ENCODE measurements at regions not wholly inside any gene's neighbourhood (a gene's known extent, or its start where the extent isn't known, plus 50 kb on each side); places are given as distances from the start of the nearest gene placed in this dataset.

DNA sequence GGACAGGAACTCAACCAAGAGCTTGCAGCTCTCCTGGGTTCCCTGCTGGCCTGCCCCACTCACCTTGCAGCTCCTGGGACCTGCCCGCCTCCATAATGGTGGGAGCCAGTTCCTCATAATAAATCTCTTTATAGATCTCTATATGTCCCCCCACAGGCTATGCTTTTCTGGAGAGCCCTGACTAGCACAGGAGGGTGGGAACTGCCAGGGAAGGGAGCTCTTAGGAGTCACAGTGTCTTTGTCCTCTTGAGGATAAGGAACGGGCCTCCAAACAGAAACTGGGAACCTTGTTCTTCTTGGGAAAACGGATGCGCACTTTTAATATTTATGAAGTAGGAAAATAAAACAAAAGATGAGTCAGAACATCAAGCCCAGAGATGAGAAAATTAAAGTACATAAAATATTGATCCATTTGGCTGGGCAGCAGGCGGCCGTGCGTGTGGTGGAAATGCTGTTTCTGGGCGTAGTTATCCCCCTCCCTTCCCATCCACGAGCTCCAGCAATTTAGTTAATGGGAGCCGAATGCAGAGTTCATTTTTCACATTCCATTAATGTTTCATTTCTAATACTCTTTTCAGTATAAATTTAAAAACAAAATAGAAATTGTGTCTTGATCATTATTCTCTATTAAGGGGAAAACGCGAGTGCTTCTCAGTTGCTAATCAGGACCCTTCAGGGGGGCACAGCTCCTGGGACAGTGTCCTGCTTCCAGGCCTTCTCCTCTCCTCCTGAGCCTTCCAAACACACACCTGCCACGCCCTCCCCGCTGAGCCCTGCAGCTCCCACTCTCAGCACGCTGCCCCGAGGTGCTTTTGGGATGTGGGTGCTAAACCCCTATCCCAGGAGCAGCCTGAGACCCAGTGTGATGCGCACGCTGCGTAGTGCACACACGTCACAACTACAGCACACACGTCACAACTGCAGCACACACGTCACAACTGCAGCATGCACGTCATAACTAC is 323.3 kb upstream of the AJAP1 start:
- Histone ChIP-seq H3K36me3 (no peaks in the 10 kb centered on the region), H3K4me1 (ENCODE audit: control insufficient read depth in 1 of 2, insufficient read depth in 1 of 2, low read depth in 1 of 2, low read length in 1 of 2) (no peaks in the 10 kb centered on the region), H3K27ac (no peak overlapping the region), H3K27me3 (no peaks in the 10 kb centered on the region), H3K4me3 (ENCODE audit: low read depth in 1 of 2, low read length in 1 of 2) (no peak overlapping the region), H3K9me3 (no peaks in the 10 kb centered on the region)
- TF ChIP-seq, protein P1, sequence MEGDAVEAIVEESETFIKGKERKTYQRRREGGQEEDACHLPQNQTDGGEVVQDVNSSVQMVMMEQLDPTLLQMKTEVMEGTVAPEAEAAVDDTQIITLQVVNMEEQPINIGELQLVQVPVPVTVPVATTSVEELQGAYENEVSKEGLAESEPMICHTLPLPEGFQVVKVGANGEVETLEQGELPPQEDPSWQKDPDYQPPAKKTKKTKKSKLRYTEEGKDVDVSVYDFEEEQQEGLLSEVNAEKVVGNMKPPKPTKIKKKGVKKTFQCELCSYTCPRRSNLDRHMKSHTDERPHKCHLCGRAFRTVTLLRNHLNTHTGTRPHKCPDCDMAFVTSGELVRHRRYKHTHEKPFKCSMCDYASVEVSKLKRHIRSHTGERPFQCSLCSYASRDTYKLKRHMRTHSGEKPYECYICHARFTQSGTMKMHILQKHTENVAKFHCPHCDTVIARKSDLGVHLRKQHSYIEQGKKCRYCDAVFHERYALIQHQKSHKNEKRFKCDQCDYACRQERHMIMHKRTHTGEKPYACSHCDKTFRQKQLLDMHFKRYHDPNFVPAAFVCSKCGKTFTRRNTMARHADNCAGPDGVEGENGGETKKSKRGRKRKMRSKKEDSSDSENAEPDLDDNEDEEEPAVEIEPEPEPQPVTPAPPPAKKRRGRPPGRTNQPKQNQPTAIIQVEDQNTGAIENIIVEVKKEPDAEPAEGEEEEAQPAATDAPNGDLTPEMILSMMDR (IDR thresholded peaks at IDR 0.05), result no peak

DNA sequence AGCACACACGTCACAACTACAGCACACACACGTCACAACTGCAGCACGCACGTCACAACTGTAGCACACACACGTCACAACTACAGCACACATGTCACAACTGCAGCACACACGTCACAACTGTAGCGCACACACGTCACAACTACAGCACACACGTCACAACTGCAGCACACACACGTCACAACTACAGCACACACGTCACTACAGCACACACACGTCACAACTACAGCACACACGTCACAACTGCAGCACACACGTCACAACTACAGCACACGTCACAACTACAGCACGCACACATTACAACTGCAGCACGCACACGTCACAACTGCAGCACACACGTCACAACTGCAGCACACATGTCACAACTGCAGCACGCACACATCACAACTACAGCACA is 322.6 kb upstream of the AJAP1 start:
- Histone ChIP-seq H3K4me1 (ENCODE audit: control insufficient read depth in 1 of 2, insufficient read depth in 1 of 2, low read depth in 1 of 2, low read length in 1 of 2) (no peaks in the 10 kb centered on the region), H3K27me3 (no peaks in the 10 kb centered on the region), H3K36me3 (no peaks in the 10 kb centered on the region), H3K27ac (no peak overlapping the region), H3K4me3 (ENCODE audit: low read depth in 1 of 2, low read length in 1 of 2) (no peak overlapping the region), H3K9me3 (no peaks in the 10 kb centered on the region)
- TF ChIP-seq, protein P1 (IDR thresholded peaks at IDR 0.05), result no peak

DNA sequence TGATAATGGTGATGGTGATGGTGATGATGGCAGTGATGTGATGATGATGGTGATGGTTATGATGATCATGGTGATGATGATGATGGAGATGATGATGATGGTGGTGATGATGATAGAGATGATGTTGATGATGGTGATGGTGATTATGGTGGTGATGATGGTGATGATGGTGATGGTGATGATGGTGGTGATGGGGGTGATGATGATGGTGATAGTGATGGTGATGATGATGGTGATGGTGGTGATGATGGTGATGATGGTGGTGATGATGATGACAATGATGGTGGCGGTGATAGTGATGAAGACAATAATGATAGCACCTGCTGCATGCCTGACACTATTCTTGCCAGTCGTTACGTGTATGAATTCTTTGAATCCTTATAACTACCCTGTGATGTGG is 317.9 kb upstream of the AJAP1 start:
- no peaks in the 10 kb centered on the region for H3K27me3 ChIP-seq
- H3K27ac ChIP-seq, result no peak overlapping the region
- no peaks in the 10 kb centered on the region for H3K36me3 ChIP-seq
- no peaks in the 10 kb centered on the region for H3K4me1 ChIP-seq (ENCODE audit: control insufficient read depth in 1 of 2, insufficient read depth in 1 of 2, low read depth in 1 of 2, low read length in 1 of 2)
- H3K4me3 ChIP-seq (ENCODE audit: low read depth in 1 of 2, low read length in 1 of 2), result no peak overlapping the region
- no peaks in the 10 kb centered on the region for H3K9me3 ChIP-seq
- TF ChIP-seq, protein P1 (IDR thresholded peaks at IDR 0.05), result no peak

DNA sequence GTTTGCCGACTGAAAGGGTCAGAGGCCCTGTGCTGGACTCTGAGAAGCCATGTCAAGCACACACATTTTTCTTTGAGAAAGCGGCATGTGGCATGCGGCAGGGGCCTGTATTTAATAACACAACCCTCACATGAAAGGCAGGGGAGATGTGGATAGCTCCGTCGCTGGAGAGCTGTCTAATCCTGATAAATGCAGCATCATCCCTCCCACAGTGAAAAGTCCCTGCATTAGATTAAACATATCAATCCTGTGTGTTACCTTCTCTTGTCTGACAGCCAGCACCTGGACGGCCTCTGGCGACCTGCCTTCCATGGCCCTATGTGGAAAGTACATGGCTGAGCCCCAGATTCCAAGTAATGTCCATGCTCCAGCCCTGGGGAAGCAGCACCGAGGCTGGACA is 313.0 kb upstream of the AJAP1 start:
- Histone ChIP-seq H3K4me3 (ENCODE audit: low read depth in 1 of 2, low read length in 1 of 2) (no peak overlapping the region), H3K9me3 (no peaks in the 10 kb centered on the region), H3K27me3 (no peaks in the 10 kb centered on the region), H3K36me3 (no peaks in the 10 kb centered on the region), H3K27ac (no peak overlapping the region), H3K4me1 (ENCODE audit: control insufficient read depth in 1 of 2, insufficient read depth in 1 of 2, low read depth in 1 of 2, low read length in 1 of 2) (no peaks in the 10 kb centered on the region)
- TF ChIP-seq, protein P1 (IDR thresholded peaks at IDR 0.05), result no peak

DNA sequence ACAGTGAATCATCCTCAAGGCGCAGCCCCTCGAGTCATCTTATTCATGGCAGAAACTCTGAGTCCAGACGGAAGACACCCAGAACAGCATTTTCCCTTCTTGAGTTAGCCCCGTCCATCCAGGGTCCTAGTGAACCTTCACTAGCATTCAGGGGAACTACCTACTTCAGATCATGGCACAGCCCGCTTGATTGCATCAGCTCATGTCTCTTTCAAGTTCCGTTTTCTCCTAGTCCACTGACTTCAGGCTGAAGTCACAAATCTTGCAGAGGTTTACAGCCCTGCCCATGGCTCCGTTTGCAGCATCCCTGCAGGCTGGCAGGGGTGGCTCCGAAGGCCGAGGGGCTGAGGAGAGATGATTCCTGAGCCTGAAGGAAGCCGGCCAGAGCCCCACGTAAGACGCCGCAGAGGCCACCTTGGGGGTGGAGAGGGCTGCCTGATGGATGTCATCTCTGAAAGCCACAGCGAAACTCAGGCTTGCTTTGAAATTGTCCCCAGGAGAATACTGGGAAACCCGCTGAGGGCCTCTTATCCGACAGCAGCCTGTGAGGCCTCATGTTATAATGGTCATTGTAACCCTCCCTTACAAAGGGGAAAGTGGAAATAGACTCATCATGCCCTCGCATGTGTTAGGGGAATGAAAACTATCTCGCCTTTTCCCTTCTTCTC is 310.2 kb upstream of the AJAP1 start:
- H3K4me1 ChIP-seq (ENCODE audit: control insufficient read depth in 1 of 2, insufficient read depth in 1 of 2, low read depth in 1 of 2, low read length in 1 of 2), result no peaks in the 10 kb centered on the region
- no peaks in the 10 kb centered on the region for H3K9me3 ChIP-seq
- H3K27me3 ChIP-seq, result no peaks in the 10 kb centered on the region
- H3K4me3 ChIP-seq (ENCODE audit: low read depth in 1 of 2, low read length in 1 of 2), result no peak overlapping the region
- TF ChIP-seq, protein P1 (IDR thresholded peaks at IDR 0.05), result no peak
- H3K27ac ChIP-seq, result no peak overlapping the region
- no peaks in the 10 kb centered on the region for H3K36me3 ChIP-seq

Measured in neutrophil (primary cell).